ENCODE measurements at regions not wholly inside any gene's neighbourhood (a gene's known extent, or its start where the extent isn't known, plus 50 kb on each side); places are given as distances from the start of the nearest gene placed in this dataset.

DNA sequence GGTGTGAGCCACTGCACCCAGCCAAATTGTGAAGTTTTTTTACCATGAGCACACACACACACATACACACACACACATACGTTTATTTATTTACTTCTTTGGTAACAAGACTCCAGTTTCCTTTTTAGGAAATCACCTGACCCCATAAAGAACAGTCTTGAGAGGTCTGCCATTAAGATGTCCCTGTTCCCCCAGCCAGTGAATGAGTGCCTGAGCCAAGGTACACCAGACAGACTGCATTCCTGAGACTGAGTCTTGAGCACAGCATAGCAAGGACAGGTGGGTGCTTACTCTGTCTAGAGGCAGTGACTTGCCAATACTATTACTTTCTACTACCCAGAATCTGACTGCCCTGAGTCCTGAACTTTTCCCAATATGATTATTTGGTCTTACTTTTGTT is 167.2 kb upstream of the SATB2 start:
- no peak for DNase-seq

DNA sequence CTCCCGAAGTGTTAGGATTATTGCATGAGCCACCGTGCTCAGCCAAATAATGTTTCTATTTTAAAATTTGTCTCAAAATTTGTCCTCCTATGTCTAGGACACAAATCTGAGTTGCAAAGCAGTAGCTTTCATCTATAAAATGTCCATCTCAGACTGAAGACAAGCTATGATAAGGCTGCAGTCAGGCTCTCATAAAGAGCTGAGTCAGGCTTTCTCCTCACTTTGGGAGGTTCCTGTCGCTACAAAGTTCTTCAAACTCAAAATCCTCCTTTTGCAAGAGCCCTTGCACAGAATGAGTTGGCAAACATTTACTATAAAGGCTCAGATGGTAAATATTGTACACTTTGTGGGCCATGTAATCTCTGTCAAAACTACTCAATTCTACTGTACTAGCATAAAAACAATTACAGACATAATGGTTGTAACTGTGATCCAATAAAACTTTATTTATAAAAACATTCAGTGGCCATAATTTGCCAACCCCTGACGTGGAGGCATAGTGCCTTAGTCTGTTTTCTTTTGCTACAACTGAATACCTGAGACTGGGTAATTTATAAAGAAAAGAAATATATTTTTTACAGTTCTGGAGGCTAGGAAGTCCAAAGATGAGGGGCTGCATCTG is 154.9 kb upstream of the SATB2 start:
- DNase-seq = no peak

- no peak for DNase-seq
Measured at GRCh38 chr2:199607914-199608313, 150.2 kb upstream of the SATB2 start.

GRCh38 chr2:199606193-199606780 is 148.5 kb upstream of the SATB2 start:
- DNase-seq = no peak

GRCh38 chr2:199603721-199604291 is 146.1 kb upstream of the SATB2 start:
- no peak for DNase-seq

GRCh38 chr2:199602896-199603717 is 145.4 kb upstream of the SATB2 start:
- DNase-seq = no peak

- no peak for DNase-seq
Measured at GRCh38 chr2:199602271-199602895, 144.6 kb upstream of the SATB2 start.

GRCh38 chr2:199596549-199596948 is 138.8 kb upstream of the SATB2 start:
- DNase-seq = no peak

- DNase-seq = no peak
Measured at GRCh38 chr2:199594443-199594842, 136.7 kb upstream of the SATB2 start.

DNA sequence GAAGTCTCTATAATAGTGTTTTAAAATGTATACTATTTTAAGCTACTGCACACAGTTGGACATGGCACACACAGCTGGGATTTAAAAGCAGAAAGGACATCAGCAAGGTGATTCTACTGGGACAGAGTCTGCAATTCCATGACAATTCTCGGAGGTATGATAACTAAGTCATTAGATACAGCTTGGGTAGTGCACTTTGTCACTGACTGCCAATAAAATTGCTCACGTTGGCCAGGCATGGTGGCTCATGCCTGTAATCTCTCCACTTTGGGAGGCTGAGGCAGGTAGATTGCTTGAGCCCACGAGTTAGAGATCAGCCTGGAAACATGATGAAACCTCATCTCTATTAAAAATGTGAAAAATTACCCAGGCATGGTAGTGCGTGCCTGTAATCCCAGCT is 134.1 kb upstream of the SATB2 start:
- no peak for DNase-seq

- DNase-seq = no peak
Measured at GRCh38 chr2:199590321-199591203, 132.8 kb upstream of the SATB2 start.

DNA sequence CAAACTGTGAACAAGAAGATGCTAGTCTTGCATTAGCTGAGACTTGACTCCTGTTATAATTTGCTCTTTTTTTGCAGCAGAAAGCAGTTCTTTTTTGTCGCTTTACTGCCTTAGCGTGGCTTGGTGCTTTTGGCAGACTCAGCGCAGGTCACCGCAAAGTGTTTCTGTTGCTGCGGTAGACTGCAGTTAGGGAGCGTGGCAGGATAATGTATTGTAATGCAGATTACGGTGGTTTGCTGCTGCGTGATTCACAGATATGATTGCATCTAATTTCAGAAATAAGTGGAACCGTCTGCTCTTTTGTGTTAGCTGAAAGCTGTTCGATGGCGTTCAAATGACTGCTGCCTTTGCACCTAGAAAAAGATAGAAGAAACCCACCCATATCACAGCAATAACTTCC is 131.6 kb upstream of the SATB2 start:
- no peak for DNase-seq

- no peak for DNase-seq
Measured at GRCh38 chr2:199588054-199588453, 130.3 kb upstream of the SATB2 start.

DNA sequence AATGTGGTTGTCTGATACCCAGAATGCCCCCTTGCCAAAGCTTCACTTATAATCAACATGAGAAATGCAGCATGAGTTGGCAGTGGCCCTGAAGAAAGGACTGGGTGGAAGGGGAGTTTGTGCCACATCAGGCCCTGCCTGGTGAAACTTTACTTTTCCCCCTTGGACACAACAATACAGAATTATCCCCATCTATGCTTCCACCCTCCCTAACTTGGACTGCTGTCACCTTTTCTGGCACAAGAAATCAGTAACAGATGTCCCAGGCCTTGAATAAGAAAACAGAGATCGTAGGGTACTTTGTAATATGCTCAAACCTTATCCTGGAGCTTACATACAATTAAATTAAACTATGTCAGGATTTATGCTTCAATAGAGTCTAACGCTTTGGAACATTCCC is 128.9 kb upstream of the SATB2 start:
- DNase-seq = no peak

- DNase-seq = no peak
Measured at GRCh38 chr2:199583676-199584075, 125.9 kb upstream of the SATB2 start.

DNA sequence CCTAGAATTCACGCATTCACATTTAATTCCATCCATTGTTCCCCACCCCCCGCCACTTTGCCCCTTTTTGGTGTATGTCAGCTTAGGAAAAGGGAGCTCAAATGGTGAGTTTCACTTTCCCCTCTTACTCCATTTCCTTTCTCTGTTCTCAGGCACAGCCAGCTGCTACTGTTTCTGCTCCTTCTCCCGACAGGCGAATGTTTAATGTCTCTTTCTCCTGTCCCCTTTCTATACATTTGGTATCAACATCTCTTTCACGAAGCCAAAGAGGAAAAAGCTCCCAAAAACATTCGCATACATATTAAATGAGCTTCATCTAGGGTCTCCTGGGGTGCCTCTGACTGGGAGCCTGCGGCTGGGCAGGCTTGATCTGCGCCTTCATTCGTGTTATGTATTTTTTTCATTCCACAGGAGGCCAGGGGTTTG is 124.2 kb upstream of the SATB2 start:
- no peak for DNase-seq

- no peak for DNase-seq
Measured at GRCh38 chr2:199581408-199581807, 123.7 kb upstream of the SATB2 start.

GRCh38 chr2:199575416-199575815 is 117.7 kb upstream of the SATB2 start:
- no peak for DNase-seq

- DNase-seq = no peak
Measured at GRCh38 chr2:199572571-199572970, 114.8 kb upstream of the SATB2 start.

GRCh38 chr2:199570934-199571333 is 113.2 kb upstream of the SATB2 start:
- DNase-seq = no peak

DNA sequence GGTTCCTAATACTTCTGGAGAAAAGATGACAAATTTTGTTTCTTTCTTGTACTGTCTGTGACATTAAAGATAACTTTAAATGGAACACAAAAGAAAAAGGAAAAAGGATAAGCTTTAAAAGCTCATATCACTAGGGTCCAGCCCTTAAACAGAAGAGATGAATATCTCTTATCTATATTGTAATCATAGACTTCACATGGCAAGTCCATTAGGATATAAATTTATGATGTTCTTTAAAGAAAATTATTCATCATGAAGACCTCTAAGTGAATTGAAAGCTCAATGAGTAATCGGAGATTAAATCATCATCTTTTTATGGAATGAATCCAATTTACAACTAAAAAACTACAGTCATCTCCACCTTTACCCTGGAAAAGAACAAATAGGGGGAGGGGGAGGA is 111.6 kb upstream of the SATB2 start:
- DNase-seq = no peak

GRCh38 chr2:199558156-199558555 is 100.4 kb upstream of the SATB2 start:
- no peak for DNase-seq
